ES-I3 (cell line): ENCODE measurements at regions not wholly inside any gene's neighbourhood (a gene's known extent, or its start where the extent isn't known, plus 50 kb on each side); places are given as distances from the start of the nearest gene placed in this dataset.

Experiments used
- H3K36me3 ChIP-seq: 2 replicates; pipeline ENCODE4 v1.6.1; 2013; ENCODE audit warnings: mild to moderate bottlenecking, low read length, control low read depth, moderate library complexity; ENCODE audit not compliant: insufficient read depth
- H3K4me1 ChIP-seq: 2 replicates; pipeline ENCODE4 v1.6.1; 2013; ENCODE audit warnings: mild to moderate bottlenecking, control low read depth, low read length; ENCODE audit not compliant: insufficient read depth
- H3K9ac ChIP-seq: 2 replicates; pipeline ENCODE4 v1.6.1; 2013; ENCODE audit warnings: low read depth, mild to moderate bottlenecking, low read length, moderate library complexity
- H3K9me3 ChIP-seq: 2 replicates; pipeline ENCODE4 v1.6.1; 2013; ENCODE audit warnings: mild to moderate bottlenecking, low read length, moderate library complexity; ENCODE audit not compliant: control insufficient read depth, insufficient read depth

DNA sequence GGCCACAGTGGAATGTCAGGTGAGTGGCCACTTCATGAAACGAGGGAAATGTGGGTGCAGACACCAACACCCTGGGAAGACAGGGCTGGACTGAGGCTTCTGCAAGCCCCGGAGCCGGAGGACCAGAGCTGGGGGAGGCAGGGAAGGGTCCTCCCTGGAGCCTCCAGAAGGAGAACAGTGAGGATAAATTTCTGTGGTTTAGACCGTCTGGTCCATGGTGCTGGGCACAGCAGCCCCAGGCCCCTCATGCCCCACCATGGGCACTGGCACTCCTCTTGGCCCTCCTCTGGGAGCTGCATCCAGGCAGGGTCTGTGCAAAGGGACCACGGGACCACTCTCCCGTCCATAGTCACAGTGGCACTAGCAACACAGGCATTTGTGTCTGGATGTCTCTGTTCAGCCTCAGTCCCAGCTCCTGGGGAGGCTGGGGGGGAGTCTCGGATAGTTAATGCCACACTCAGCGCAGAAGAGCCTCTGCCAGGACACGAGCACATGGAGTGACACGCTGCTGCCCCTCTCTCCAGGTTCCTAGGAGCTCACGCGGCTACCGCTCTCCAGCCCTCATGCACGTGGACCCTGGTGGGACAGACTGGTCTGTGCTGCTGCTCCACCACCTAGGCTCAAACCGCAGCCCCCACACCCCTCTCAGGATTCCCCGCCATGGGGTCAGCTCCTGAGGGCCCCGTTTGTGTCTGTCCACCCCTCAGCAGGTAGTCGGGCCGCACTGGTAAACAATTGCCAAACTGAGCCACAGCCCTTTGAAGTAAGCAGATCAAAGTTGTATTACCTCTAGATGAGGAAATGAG lies 305.9 kb upstream of the SALL3 start:
- Histone ChIP-seq H3K9ac (no peak overlapping the region), H3K9me3 (no peaks in the 10 kb centered on the region), H3K36me3 (no peaks in the 10 kb centered on the region), H3K4me1 (0 out of 2 replicates have a peak, but pooled peaks cover 9% of the 10 kb centered on the region)

DNA sequence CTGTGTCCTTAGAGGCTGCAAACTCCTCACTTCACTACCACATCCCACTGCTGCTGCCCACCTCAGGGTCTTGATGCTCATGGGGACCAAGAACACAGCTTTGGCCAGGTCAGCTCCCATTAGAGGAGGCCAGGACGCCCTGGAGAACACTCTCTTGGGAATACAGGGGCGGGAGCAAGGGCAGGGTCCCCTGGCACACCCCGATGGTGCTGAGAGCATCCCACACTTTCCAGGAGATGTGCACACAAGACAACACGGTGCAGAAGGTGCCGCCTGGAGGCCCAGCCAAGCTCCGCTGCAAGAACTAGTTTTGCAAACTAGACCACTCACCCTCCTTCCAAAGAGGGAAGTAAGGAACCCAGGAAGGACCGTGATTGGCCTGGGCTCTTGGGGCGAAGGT lies 304.4 kb upstream of the SALL3 start:
- Histone ChIP-seq H3K9ac (no peak overlapping the region), H3K36me3 (no peaks in the 10 kb centered on the region), H3K4me1 (0 out of 2 replicates have a peak, but pooled peaks cover 9% of the 10 kb centered on the region), H3K9me3 (no peaks in the 10 kb centered on the region)

DNA sequence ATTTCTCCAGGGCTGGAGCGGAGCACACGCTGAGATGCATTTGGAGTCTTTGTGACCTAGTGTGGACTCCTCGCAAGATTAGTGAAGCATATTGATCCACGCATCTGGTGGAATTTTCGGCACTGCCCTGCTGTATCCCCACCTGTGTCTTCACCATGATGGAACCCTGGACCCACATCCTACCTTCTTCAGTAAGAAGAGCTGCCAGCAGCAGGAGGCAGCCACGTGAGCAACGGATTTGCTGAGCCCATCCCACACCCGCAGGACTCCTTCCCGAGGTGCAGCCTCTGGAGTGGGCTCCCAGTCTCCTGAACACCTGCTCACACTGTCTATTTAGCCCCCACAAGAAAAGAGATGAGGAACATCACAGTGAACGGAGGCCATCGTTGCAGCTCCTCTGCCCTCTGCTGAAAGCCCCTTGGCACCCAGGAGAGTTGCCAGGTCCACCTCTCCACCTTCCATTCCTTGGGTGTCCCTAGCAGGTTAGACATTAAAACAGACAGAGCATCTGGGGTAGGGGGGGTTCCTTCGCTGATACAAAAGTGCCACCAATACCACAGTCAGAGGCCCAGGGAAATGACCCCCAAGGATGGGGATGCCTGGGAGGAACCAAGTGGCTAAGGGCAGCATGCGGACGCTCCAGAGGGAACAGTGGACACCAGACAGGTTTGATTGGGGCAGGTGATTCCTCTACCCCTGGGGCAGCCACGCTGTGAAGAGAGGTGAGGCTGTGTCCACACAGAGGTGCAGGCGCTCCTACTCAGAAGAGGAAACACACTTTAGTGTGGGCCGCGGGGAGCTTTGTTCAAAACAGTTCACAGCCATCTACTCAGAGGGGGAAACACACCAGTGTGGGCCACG lies 302.8 kb upstream of the SALL3 start:
- Histone ChIP-seq H3K4me1 (no peaks in the 10 kb centered on the region), H3K9me3 (no peaks in the 10 kb centered on the region), H3K9ac (no peak overlapping the region)

DNA sequence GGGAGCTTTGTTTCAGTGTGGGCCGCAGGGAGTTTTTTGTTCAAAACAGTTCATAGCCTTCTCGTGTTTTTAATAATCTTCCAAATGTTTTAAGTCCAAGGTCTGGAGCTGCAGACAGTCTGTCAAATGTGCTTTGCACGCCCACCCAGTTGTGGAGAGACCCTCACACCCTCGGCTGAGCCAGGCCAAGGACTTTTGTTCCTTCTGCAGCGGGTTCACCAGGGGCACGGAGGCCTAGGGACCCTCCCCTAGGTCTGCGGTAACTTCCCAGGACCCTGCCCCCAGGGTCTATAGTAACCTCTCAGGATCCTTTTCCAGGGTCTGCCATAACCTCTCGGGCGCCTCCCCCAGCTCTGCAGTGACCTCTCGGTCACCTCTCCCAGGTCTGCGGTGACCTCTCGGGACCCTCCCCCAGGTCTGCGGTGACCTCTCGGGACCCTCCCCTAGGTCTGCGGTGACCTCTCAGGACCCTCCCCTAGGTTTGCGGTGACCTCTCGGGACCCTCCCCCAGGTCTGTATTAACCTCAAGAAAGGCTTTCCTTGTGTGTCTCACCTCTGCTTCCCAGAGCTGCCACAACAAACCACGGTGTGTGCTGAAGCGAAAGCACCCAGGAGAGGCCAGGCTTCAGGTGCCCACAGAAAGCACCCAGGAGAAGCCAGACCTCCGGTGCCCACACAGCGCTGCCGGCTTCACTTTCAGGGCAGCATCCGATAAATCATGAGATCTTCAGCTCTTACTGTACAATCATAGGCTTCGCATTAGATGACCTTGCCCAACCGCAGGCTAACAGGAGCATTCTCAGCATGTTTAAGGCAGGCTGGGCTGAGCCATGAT lies 301.9 kb upstream of the SALL3 start:
- Histone ChIP-seq H3K9me3 (no peaks in the 10 kb centered on the region), H3K36me3 (no peaks in the 10 kb centered on the region), H3K4me1 (no peaks in the 10 kb centered on the region), H3K9ac (no peak overlapping the region)

More for the DNA sequence above, 302.8 kb upstream of the SALL3 start:
- no peaks in the 10 kb centered on the region for H3K36me3 ChIP-seq

DNA sequence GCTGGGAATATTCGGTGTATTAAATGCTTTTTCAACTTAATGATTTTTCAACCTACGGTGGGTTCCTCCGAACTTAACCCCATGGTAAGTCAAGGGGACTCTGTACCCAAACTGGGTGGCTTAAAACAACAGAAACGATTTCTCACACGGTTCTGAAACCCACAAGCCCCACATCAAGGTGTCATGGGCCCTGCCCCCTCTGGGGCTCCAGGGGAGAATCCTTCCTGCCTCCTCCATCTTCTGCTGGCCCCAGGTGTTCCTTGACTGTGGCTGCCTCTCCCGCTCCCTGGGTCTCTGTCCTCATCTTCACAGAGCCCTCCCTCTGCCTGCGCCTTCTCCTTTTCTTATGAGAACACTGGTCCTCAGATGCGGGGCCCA lies 301.3 kb upstream of the SALL3 start:
- H3K36me3 ChIP-seq = no peaks in the 10 kb centered on the region
- H3K9ac ChIP-seq = no peak overlapping the region
- H3K4me1 ChIP-seq = no peaks in the 10 kb centered on the region
- no peaks in the 10 kb centered on the region for H3K9me3 ChIP-seq

DNA sequence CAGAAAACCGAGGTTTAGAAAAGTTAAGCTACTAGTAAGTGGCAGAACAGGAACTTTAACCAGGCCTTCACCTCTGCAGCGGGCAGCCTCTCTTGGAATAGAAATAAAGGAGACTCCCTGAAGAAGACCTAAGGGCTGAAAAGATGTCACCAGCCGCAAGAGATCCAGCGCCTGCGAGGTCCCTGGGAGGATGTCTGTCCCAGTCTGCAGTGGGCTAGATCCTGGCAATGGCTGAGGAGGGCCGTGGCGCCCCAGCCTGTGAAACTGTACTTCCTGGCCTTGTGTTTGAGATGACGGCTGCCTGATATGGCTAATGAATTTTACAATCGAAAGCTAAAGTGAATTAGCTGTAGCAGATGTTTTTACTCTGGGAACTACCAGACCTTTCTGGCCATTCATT lies 300.6 kb upstream of the SALL3 start:
- H3K36me3 ChIP-seq = no peaks in the 10 kb centered on the region
- H3K4me1 ChIP-seq = no peaks in the 10 kb centered on the region
- H3K9me3 ChIP-seq = no peaks in the 10 kb centered on the region
- H3K9ac ChIP-seq = no peak overlapping the region

DNA sequence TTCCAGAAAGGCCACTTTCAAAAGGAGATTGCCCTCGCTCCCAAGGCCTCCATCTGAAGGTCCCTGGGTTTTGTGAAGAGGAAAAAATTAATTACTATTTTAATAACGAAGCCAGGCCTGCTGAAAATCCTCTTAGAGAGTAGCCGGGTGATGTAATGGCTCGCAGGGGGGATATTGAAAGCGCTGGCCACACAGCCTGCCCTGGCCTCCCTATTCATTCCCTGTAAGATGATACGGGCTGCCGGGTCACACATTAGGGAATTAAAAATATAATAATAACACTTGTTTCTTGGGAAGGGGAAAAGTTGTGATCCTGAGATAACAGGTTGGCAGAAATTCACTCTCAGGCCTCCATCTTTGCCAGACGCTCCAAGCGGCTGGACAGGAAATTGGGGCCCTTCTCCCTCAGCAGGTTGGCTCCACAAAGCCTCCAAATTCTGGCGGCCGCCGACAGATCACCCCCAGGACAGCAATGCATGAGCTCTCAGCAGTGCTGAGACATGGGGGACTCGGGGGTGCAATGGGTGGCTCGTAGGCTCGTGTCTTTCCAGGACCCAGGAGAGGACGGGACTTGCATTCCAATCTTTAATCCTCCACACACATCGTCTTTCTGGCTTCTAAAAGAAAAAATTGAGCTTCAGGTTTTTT lies 299.9 kb upstream of the SALL3 start:
- H3K9me3 ChIP-seq = no peaks in the 10 kb centered on the region
- H3K9ac ChIP-seq = no peak overlapping the region

DNA sequence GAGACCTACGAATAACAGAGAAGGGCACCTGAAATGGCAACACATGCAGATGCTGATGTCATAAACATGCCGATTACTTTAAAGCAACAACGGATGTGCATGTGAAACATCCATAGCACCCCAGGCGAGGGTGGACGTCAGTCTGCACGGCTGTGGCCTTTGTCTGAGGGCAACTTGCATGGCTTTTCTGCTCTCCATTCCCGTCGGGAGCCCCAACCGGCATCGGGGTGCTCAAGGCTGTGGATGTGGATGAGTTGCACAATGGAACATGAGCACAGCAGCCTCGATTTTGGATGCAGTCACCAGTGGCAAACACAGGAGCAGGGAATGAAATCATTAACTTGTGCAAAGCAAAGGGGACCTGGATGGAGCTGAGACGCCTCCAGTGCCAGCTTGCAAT lies 298.2 kb upstream of the SALL3 start:
- Histone ChIP-seq H3K9me3 (no peaks in the 10 kb centered on the region), H3K36me3 (no peaks in the 10 kb centered on the region), H3K9ac (no peak overlapping the region), H3K4me1 (no peaks in the 10 kb centered on the region)

More for the DNA sequence above, 299.9 kb upstream of the SALL3 start:
- H3K36me3 ChIP-seq = no peaks in the 10 kb centered on the region
- H3K4me1 ChIP-seq = no peaks in the 10 kb centered on the region

DNA sequence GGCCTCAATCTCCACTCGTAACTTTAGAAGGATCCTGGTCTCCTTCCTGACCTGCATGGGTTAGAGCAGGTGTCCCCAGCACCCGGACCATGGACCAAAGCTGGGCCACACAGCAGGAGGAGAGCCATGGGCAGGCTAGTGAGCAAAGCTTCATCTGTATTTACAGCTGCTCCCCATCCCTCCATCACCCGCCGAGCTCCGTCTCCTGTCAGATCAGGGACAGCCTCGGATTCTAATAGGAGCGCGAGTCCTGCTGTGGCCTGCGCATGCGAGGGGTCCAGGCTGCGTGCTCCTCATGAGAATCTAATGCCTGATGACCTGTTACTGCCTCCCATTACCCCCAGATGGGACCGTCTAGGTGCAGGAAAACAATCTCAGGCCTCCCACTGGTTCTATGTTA lies 297.7 kb upstream of the SALL3 start:
- no peaks in the 10 kb centered on the region for H3K4me1 ChIP-seq
- no peaks in the 10 kb centered on the region for H3K36me3 ChIP-seq
- no peak overlapping the region for H3K9ac ChIP-seq
- H3K9me3 ChIP-seq = no peaks in the 10 kb centered on the region

DNA sequence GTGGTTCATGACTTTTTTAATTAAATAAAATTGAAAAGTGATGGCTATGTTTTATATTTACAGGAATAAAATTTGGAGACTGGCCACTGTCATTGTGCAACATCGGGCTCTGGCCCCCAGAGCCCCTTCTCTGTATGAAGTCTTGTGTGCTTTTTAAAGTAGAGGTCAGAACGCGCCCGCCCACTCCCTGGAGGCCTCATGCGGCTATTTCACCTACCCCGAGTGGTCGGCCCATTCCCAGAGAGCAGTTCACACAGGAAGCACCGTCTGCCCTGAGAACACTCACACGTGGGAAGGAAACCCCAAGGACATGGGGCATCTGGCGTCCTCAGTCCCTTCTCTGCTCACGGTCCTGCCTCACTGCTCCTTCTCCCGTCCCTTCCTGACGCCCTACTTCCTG lies 296.9 kb upstream of the SALL3 start:
- Histone ChIP-seq H3K9me3 (no peaks in the 10 kb centered on the region), H3K9ac (no peak overlapping the region), H3K36me3 (no peaks in the 10 kb centered on the region), H3K4me1 (no peaks in the 10 kb centered on the region)

DNA sequence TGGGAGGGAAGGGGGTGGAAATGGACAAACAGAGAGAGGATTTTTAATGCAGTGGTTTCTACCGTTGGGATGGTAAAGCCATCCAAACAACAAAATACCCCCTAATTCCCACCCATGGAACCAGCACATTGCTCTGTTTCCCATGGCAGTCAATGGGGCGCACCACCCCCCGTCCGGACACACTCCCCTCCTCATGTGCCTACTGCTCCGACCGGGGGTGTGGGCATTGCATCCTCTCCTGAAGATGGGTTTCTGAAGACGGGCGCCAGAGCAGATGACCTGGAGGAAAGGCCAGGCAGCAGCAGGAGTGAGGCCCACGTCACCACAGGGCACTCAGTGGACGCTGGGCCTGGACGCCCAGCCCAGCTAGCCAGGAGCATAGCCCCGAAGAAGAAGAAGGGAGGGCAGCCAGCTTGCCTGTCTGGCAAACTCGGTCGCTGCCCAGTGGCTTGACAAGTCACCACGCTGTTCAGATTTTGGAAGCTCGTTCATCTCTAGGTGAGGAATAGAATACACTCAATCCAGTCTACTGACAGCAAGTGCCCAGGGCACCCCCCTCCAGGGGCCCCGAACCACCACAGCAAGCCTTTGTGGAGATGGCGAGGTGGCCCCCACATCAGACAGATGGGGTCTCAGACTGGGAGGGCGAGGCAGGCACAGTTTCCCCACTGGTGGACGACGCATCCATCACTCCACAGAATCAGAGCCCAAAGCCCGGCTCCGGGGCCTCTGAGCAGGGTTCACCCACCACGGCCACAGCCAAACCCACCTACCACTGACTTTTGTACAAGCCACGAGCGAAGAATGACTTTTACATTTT lies 296.2 kb upstream of the SALL3 start:
- Histone ChIP-seq H3K4me1 (no peaks in the 10 kb centered on the region), H3K9ac (no peak overlapping the region), H3K9me3 (no peaks in the 10 kb centered on the region), H3K36me3 (no peaks in the 10 kb centered on the region)

DNA sequence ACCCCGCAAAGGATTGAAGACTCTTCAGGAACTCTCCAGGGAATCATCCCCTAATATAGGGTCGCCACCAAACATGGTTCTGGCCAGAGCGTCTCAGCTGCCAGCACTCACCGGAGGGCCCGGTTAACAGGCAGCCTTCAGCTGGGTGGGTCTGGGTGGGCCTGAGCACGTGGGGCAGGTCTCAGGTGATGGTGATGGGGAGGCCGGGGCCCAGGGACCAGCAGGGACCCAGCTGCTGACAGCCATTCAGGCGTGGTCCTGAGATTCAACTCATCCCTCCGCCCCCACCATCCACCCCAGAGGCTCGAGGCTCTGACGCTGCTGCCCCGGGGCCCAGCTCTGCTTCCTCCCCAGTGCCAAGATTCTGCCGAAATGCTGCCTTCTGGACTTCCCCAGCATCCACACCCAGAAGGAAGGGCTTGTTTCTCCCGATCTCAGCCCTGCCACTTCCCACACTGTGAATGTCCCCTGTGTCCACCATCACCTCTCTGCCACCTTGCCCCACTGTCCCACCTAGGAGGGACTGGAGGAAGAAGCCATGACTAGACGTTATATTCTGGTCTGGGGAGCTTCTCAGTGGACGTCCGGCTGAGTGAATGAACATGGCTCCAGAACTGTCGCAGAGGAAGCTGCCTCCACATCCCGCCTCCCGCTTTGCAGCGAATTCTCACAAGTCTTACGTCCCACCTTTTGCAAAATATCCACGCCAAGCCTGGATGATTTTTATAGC lies 294.2 kb upstream of the SALL3 start:
- Histone ChIP-seq H3K9ac (no peak overlapping the region), H3K9me3 (no peaks in the 10 kb centered on the region), H3K4me1 (no peaks in the 10 kb centered on the region), H3K36me3 (no peaks in the 10 kb centered on the region)

DNA sequence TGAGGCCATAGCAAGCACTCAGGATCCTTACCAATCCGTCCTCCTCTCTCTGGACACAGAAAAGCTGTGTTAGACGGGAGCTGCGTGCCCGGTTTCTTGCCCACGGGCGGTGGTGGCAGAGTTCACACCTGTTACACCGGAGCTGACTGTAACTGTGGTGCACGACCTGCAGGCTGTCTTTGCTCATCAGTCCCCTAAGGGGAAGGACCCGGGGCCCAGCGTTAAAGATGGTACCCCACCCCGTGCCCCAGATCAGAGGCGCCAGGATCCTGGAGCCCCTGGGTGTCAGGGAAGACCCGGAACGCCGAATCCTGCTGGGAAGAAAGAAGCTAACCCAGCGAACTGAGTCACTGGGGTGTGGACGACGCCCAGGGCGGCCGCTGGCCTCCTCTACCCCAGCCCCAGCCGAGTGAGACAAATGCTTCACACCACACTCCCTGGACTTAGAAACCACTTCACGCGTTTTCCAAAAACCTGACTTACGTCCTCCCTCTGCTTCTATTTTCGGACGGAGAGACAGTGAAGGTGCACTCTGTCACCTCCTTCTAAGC lies 293.6 kb upstream of the SALL3 start:
- H3K4me1 ChIP-seq = no peaks in the 10 kb centered on the region
- H3K36me3 ChIP-seq = no peaks in the 10 kb centered on the region
- no peaks in the 10 kb centered on the region for H3K9me3 ChIP-seq
- no peak overlapping the region for H3K9ac ChIP-seq
